Ovary (tissue), 3 donors: ENCODE measurements at regions not wholly inside any gene's neighbourhood (a gene's known extent, or its start where the extent isn't known, plus 50 kb on each side); places are given as distances from the start of the nearest gene placed in this dataset.

Experiments used
- CTCF ChIP-seq, 3 donors: fragments of 450-650 bp in 2 of 3; fragments of 200-600 bp in 1 of 3; IDR thresholded peaks; one replicate each; pipeline versions ENCODE4 v1.5.1 to v1.8.0; 2016 to 2022; ENCODE audit warnings: antibody characterized with exemption in 3 of 3, mild to moderate bottlenecking in 1 of 3
- POLR2A ChIP-seq: fragments of 450-650 bp; IDR thresholded peaks from one replicate; pipeline ENCODE4 v1.6.1; 2017; ENCODE audit warnings: antibody characterized with exemption, mild to moderate bottlenecking, moderate library complexity
- donor health status: DM: no; HTN: no; CAD: no.

DNA sequence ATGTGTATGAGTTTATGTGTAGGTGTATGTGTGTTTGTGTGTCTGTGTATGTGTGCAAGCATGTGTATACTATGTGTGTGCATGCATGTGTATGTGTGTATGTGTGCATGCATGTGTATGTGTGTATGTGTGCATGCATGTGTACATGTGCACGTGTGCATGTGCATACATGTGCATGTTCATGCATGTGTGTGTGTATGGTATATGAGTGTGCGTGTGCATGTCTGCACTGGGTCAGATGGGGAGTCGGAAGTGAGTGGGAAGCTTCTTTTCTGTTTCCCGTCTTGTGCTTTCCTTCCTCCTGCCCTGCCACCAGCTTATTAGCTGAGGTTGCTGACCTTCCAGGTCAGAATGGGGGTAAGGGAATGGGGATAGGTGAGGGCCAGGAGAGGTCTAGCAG is 174.7 kb downstream of the MAP2K4 start:
- TF ChIP-seq CTCF (IDR thresholded peaks at IDR 0.05), result no peak
- TF ChIP-seq POLR2A, result no peak
